ENCODE measurements at regions not wholly inside any gene's neighbourhood (a gene's known extent, or its start where the extent isn't known, plus 50 kb on each side); places are given as distances from the start of the nearest gene placed in this dataset.

DNA sequence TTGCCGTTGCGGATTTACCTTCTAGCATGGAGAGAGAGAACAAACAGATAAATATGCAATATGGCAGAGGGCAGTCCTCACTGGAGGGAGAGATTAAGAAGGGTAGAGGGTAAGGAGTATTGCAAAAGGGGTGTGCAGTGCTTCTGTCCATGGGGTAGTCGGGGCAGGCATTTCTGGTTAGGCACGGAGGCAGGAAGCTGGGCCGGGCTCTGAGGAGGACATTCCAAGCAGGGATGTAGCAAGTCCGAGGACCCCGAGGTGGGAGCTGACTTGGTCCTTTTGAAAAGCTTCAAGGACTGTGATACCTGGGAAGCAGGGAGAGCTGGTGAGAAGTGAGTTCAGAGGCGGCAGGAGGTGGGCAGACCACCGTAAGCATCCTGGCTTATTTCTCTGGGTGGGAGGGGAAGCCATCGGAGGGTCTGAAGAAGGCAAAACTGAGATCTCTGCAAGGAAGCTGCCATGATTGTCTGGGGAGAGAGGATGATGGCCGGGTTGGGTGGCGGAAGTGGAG, 214.9 kb downstream of the FGF9 start:
- TF ChIP-seq HNRNPH1 (optimal IDR thresholded peaks at IDR 0.05; ENCODE audit: low read depth, low read length) (no peak), HCFC1 (IDR thresholded peaks at IDR 0.05; ENCODE audit: low read depth, low read length) (no peak), CTCF (IDR thresholded peaks at IDR 0.05 in 2 of 3, conservative IDR thresholded peaks at IDR 0.05 in 1 of 3; ENCODE audit: insufficient read depth in 2 of 3, low read depth in 1 of 3, low read length in 3 of 3) (no peak), EP300 (IDR thresholded peaks at IDR 0.05; ENCODE audit: low read length) (no peak), DPF2 (IDR thresholded peaks at IDR 0.05) (no peak), MEF2D (tag; conservative IDR thresholded peaks at IDR 0.05; ENCODE audit: low read depth) (no peak), ZFP1 (CRISPR knock-in tag; IDR thresholded peaks at IDR 0.05) (no peak), ZNF274 (IDR thresholded peaks at IDR 0.05; ENCODE audit: borderline replicate concordance, low read depth, low read length) (no peak), ZC3H11A (IDR thresholded peaks at IDR 0.05; ENCODE audit: low read depth, low read length) (no peak), EZH2 (IDR thresholded peaks at IDR 0.05; ENCODE audit: borderline replicate concordance, low read depth, low read length) (no peak), SMARCA5 (IDR thresholded peaks at IDR 0.05) (no peak), SIRT6 (IDR thresholded peaks at IDR 0.05; ENCODE audit: low read depth, low read length) (no peak), ZNF174 (CRISPR knock-in tag; IDR thresholded peaks at IDR 0.05) (no peak)
- TF ChIP-seq, protein P1, sequence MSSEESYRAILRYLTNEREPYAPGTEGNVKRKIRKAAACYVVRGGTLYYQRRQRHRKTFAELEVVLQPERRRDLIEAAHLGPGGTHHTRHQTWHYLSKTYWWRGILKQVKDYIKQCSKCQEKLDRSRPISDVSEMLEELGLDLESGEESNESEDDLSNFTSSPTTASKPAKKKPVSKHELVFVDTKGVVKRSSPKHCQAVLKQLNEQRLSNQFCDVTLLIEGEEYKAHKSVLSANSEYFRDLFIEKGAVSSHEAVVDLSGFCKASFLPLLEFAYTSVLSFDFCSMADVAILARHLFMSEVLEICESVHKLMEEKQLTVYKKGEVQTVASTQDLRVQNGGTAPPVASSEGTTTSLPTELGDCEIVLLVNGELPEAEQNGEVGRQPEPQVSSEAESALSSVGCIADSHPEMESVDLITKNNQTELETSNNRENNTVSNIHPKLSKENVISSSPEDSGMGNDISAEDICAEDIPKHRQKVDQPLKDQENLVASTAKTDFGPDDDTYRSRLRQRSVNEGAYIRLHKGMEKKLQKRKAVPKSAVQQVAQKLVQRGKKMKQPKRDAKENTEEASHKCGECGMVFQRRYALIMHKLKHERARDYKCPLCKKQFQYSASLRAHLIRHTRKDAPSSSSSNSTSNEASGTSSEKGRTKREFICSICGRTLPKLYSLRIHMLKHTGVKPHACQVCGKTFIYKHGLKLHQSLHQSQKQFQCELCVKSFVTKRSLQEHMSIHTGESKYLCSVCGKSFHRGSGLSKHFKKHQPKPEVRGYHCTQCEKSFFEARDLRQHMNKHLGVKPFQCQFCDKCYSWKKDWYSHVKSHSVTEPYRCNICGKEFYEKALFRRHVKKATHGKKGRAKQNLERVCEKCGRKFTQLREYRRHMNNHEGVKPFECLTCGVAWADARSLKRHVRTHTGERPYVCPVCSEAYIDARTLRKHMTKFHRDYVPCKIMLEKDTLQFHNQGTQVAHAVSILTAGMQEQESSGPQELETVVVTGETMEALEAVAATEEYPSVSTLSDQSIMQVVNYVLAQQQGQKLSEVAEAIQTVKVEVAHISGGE (CRISPR knock-in tag; IDR thresholded peaks at IDR 0.05): no peak
